Aorta (tissue), 5 donors: ENCODE measurements at regions not wholly inside any gene's neighbourhood (a gene's known extent, or its start where the extent isn't known, plus 50 kb on each side); places are given as distances from the start of the nearest gene placed in this dataset.
"Not testable (repeated sequence)": the region's sequence is repeated elsewhere in the genome, so short reads cannot be mapped to it uniquely, and the experiment has no call there.

Source experiments
- ATAC-seq: fragments of 200-7000 bp; cut with Tn5 transposase; one replicate; pipeline ENCODE4 v1.9.1; 2022; ENCODE audit warnings: moderate library complexity; ENCODE audit not compliant: low FRiP score
- DNase-seq, 2 donors: peaks; one replicate each; pipeline ENCODE4 v3.0.0-alpha.2; 2020
- H3K27ac ChIP-seq, 2 donors: one replicate each; pipeline ENCODE4 v1.5.1; 2013; ENCODE audit warnings: low read length in 2 of 2, mild to moderate bottlenecking in 2 of 2, moderate library complexity in 2 of 2, control low read depth in 1 of 2, inconsistent platforms in 1 of 2, low read depth in 1 of 2
- H3K27me3 ChIP-seq, 2 donors: one replicate each; pipeline ENCODE4 v1.6.1; 2013; ENCODE audit warnings: control low read depth in 1 of 2, low read length in 1 of 2, mild to moderate bottlenecking in 1 of 2, moderate library complexity in 1 of 2; ENCODE audit not compliant: insufficient read depth in 2 of 2, control insufficient read depth in 1 of 2
- H3K36me3 ChIP-seq, 2 donors: one replicate each; pipeline ENCODE4 v1.6.1; 2013; ENCODE audit warnings: control low read depth in 1 of 2, low read length in 1 of 2, mild to moderate bottlenecking in 1 of 2; ENCODE audit not compliant: insufficient read depth in 2 of 2, control insufficient read depth in 1 of 2
- H3K4me1 ChIP-seq, 2 donors: one replicate each; pipeline ENCODE4 v1.6.1; 2013; ENCODE audit warnings: low read length in 2 of 2, control low read depth in 1 of 2, mild to moderate bottlenecking in 1 of 2, moderate library complexity in 1 of 2; ENCODE audit not compliant: insufficient read depth in 2 of 2, control insufficient read depth in 1 of 2
- H3K4me3 ChIP-seq, 2 donors: one replicate each; pipeline ENCODE4 v1.5.1; 2013; ENCODE audit warnings: low read length in 2 of 2, control low read depth in 1 of 2, mild to moderate bottlenecking in 1 of 2
- H3K9me3 ChIP-seq: one replicate; pipeline ENCODE4 v1.6.1; 2013; ENCODE audit warnings: mild to moderate bottlenecking, low read length; ENCODE audit not compliant: control insufficient read depth
- WGBS, 2 donors: extraction: QIAGEN DNeasy Blood & Tissue Kit; methylation state at CpG; one replicate each; pipeline ENCODE4 v1.1.7; 2013; 5-methylcytosine and 5-hydroxymethylcytosine counted together
- intact Hi-C, 2 donors: fragments of 100-400 bp; cut with DNase I; formaldehyde crosslinking; loops; one replicate each; pipeline versions ENCODE4 v1.14.2 to v1.15.0; 2022
- donor health status: healthy with polysubstance abuse.
- donor health status: Bipolar disorder and iron deficiency.
- donor health status: DM: no; HTN: no; CAD: no.
- donor health status: DM: no; HTN: no; CAD: no.
- donor health status: DM: yes; HTN: yes; CAD: no.

- Histone ChIP-seq H3K36me3 (no peaks in the 10 kb centered on the region), H3K27ac (no peak overlapping the region), H3K9me3 (no peaks in the 10 kb centered on the region), H3K4me1 (peaks cover 0 to 2% of the 10 kb centered on the region in 2 donors), H3K27me3 (no peaks in the 10 kb centered on the region), H3K4me3 (no peak overlapping the region)
- no peak for DNase-seq
- intact Hi-C loops: no loop called here
- ATAC-seq: no peak
- 65 to 74% methylated on average over 4 of the region's 4 CpGs for WGBS, 2 donors
Measured at GRCh38 chr10:22792161-22792560, 77.8 kb upstream of the PIP4K2A start.

- H3K27me3 ChIP-seq: no peaks in the 10 kb centered on the region
- H3K4me3 ChIP-seq: no peak overlapping the region
- no peaks in the 10 kb centered on the region for H3K9me3 ChIP-seq
- WGBS, 2 donors: 50 to 61% methylated on average over 5 of the region's 5 CpGs
- H3K4me1 ChIP-seq: peaks cover 0 to 2% of the 10 kb centered on the region in 2 donors
- intact Hi-C loops: no loop called here
- ATAC-seq (no peak), DNase-seq (no peak)
- no peak overlapping the region for H3K27ac ChIP-seq
- no peaks in the 10 kb centered on the region for H3K36me3 ChIP-seq
Measured at GRCh38 chr10:22791665-22792064, 77.3 kb upstream of the PIP4K2A start.

GRCh38 chr10:22784668-22785067 lies 70.3 kb upstream of the PIP4K2A start:
- H3K9me3 ChIP-seq: no peaks in the 10 kb centered on the region
- ATAC-seq: no peak
- intact Hi-C loops: no loop called here

GRCh38 chr10:22783807-22784206 lies 69.4 kb upstream of the PIP4K2A start:
- Histone ChIP-seq H3K4me1 (peaks cover 0 to 5% of the 10 kb centered on the region in 2 donors), H3K27me3 (no peaks in the 10 kb centered on the region), H3K36me3 (no peaks in the 10 kb centered on the region), H3K4me3 (no peak overlapping the region), H3K9me3 (no peaks in the 10 kb centered on the region), H3K27ac (no peak overlapping the region)
- 87 to 88% methylated on average over 3 of the region's 3 CpGs for WGBS, 2 donors
- no peak for ATAC-seq
- DNase-seq: no peak
- intact Hi-C loops: no loop called here

More at GRCh38 chr10:22784668-22785067, 70.3 kb upstream of the PIP4K2A start:
- Histone ChIP-seq H3K36me3 (no peaks in the 10 kb centered on the region), H3K27ac (no peak overlapping the region), H3K4me1 (peaks cover 0 to 5% of the 10 kb centered on the region in 2 donors), H3K27me3 (no peaks in the 10 kb centered on the region), H3K4me3 (no peak overlapping the region)
- 75 to 84% methylated on average over 1 of the region's 1 CpG for WGBS, 2 donors
- no peak for DNase-seq

- no peaks in the 10 kb centered on the region for H3K9me3 ChIP-seq
- ATAC-seq (peak; percentile 36), DNase-seq (no peak)
- no peaks in the 10 kb centered on the region for H3K27me3 ChIP-seq
- no peaks in the 10 kb centered on the region for H3K36me3 ChIP-seq
- peaks cover 0 to 2% of the 10 kb centered on the region in 2 donors for H3K4me1 ChIP-seq
- H3K27ac ChIP-seq: no peak overlapping the region
- no peak overlapping the region for H3K4me3 ChIP-seq
- WGBS, 2 donors: 56 to 61% methylated on average over 5 of the region's 5 CpGs
- intact Hi-C loops: no loop called here
Measured at GRCh38 chr10:22780474-22780885, 66.1 kb upstream of the PIP4K2A start.

- Histone ChIP-seq H3K9me3 (no peaks in the 10 kb centered on the region), H3K27ac (no peak overlapping the region), H3K36me3 (no peaks in the 10 kb centered on the region), H3K27me3 (no peaks in the 10 kb centered on the region), H3K4me1 (peaks cover 0 to 2% of the 10 kb centered on the region in 2 donors), H3K4me3 (no peak overlapping the region)
- ATAC-seq: peak; percentile 46
- no peak for DNase-seq
- 91 to 93% methylated on average over 4 of the region's 4 CpGs for WGBS, 2 donors
- intact Hi-C loops: loop anchor here in 1 of 2 donors (10.0 kb wide), 1 partner anchor 165 kb away; no protein-coding TSS in a partner anchor
Measured at GRCh38 chr10:22779331-22780019, 65.1 kb upstream of the PIP4K2A start.

- intact Hi-C loops: loop anchor here in 1 of 2 donors (10.0 kb wide), 1 partner anchor 159 kb away; no protein-coding TSS in a partner anchor
- H3K36me3 ChIP-seq: no peaks in the 10 kb centered on the region
- H3K27me3 ChIP-seq: no peaks in the 10 kb centered on the region
- no peak overlapping the region for H3K27ac ChIP-seq
- DNase-seq (no peak), ATAC-seq (no peak)
- H3K4me3 ChIP-seq: no peak overlapping the region
- H3K9me3 ChIP-seq: no peaks in the 10 kb centered on the region
- 93 to 94% methylated on average over 1 of the region's 1 CpG for WGBS, 2 donors
- H3K4me1 ChIP-seq: no peaks in the 10 kb centered on the region
Measured at GRCh38 chr10:22774102-22774501, 59.7 kb upstream of the PIP4K2A start.

- not testable (repeated sequence) for H3K27me3 ChIP-seq, ATAC-seq, H3K4me3 ChIP-seq, H3K9me3 ChIP-seq, H3K36me3 ChIP-seq, DNase-seq, H3K27ac ChIP-seq
- WGBS, 2 donors: 95 to 97% methylated on average over 5 of the region's 5 CpGs
- peaks cover 4 to 10% of the 10 kb centered on the region in 2 donors for H3K4me1 ChIP-seq
- intact Hi-C loops: loop anchor here in 1 of 2 donors (10.0 kb wide), 1 partner anchor 157 kb away; no protein-coding TSS in a partner anchor
Measured at GRCh38 chr10:22771631-22772030, 57.3 kb upstream of the PIP4K2A start.

GRCh38 chr10:22770270-22770669 lies 55.9 kb upstream of the PIP4K2A start:
- Histone ChIP-seq H3K27me3 (no peaks in the 10 kb centered on the region), H3K4me3 (no peak overlapping the region), H3K27ac (no peak overlapping the region), H3K36me3 (no peaks in the 10 kb centered on the region), H3K9me3 (no peaks in the 10 kb centered on the region), H3K4me1 (peaks cover 4 to 10% of the 10 kb centered on the region in 2 donors)
- DNase-seq (no peak), ATAC-seq (no peak)
- intact Hi-C loops: loop anchor here in 1 of 2 donors (10.0 kb wide), 1 partner anchor 155 kb away; no protein-coding TSS in a partner anchor
- 92 to 94% methylated on average over 1 of the region's 1 CpG for WGBS, 2 donors
